ENCODE measurements at regions not wholly inside any gene's neighbourhood (a gene's known extent, or its start where the extent isn't known, plus 50 kb on each side); places are given as distances from the start of the nearest gene placed in this dataset. TPM values are rescaled to one million over a fixed set of nuclear protein-coding genes. Genes with fewer than 3 reads are reported as not detected.
"Not testable (repeated sequence)": the region's sequence is repeated elsewhere in the genome, so short reads cannot be mapped to it uniquely, and the experiment has no call there.

DNA sequence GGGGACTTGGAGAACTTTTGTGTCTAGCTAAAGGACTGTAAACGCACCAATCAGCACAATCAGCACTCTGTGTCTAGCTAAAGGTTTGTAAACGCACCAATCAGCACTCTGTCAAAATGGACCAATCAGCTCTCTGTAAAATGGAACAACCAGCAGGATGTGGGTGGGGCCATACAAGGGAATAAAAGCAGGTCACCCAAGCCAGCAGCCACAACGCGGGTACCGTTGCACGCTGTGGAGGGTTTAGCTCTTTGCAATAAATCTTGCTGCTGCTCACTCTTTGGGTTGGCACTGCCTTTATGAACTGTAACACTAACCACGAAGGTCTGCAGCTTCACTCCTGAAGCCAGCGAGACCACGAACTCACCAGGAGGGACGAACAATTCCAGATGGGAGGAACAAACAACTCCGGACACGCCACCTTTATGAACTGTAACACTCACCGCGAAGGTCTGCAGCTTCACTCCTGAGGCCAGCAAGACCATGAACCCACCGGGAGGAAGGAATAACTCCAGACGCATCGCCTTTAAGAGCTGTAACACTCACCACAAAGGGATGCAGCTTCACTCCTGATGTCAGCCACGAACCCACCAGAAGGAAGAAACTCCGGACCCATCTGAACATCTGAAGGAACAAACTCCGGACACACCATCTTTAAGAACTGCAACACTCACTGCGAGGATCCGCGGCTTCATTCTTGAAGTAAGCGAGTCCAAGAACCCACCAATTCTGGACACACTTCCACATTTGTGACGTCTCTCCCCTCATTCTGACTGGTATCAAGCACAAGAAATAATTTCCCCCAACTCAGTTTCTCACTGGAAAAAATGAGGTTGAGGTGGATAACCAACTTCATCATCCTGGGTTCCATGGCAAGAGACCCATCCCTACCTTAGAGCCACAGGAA is 227.3 kb upstream of the AMIGO2 start:
- not testable (repeated sequence) for DNase-seq

DNA sequence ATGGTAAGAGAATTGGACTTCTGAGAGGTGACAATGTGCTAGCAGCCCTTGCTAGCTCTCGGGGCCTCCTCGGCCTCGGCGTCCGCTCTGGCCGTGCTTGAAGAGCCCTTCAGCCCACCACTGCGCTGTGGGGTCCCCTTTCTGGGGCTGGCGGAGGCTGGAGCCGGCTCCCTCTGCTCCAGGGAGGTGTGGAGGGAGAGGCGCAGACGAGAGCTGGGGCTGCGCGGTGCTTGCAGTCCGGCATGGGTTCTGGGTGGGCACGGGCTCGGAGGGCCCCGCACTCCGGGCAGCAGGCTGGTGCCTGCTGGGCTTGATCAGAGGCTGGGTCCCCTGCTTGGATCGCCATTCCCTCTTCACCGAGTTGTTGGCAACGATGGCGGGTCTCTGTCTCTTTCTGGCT is 226.4 kb upstream of the AMIGO2 start:
- DNase-seq, result no peak

DNA sequence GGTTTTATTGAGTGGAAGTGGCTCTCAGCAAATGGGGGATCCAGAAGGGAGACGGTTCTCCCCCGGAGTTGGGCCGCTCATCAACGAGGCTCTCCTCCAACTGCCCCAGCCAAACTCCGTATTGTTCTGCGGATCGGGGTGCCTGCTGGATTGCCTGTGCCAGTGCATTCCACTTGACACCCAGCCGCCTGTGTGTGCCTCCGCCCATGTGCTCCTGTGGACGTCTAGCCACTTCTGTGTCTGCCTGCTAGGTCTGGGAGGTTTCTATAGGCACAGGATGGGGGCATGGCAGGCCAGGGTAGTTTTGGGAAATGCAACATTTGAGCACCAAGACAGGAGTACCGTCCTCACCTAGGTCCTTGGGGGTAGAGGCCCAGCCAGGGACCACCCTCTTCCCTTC is 225.7 kb upstream of the AMIGO2 start:
- no peak for DNase-seq

DNA sequence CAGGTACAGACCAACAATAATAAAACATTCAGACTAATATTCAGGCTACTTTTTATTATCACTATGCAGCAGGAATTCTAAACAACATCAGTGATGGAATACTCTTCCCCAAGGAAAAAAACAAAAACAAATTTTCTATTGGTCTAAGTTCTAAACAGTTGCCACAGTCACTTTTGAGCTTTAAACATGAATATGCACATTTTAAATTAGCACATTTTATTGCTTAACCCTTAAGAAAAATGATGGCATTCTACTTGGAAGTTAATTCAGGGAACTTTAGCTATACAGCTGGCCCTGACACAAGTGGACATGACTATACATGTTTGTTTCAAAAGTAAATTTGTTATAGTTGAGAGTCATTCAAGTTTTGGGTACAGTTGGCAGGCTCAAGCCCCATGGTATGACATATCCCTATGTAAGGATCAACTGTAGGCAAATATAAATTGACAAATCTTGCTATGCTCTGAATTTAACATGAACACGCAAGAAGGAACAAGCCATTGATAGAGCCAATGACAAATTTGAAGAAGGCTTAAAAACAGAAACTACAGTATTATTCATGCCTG is 224.3 kb upstream of the AMIGO2 start:
- no peak for DNase-seq

DNA sequence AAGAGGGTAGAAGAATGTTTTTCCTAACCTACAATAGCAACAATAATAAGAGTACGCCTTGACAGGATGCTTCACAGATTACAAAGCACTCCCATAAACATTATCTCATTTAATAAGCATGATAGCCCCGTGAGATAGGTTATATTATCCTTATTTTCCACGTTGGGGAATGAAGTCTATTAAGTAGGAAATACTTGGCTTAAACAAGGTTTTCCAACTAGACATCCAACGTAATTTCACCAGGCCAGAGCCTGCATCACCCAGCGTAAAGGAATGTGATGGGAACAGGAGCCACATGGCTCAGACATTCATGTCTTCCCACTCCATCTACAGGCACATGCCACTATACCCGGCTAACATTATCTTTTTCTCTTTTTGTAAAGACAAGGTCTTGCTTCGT is 223.4 kb upstream of the AMIGO2 start:
- DNase-seq, result no peak

DNA sequence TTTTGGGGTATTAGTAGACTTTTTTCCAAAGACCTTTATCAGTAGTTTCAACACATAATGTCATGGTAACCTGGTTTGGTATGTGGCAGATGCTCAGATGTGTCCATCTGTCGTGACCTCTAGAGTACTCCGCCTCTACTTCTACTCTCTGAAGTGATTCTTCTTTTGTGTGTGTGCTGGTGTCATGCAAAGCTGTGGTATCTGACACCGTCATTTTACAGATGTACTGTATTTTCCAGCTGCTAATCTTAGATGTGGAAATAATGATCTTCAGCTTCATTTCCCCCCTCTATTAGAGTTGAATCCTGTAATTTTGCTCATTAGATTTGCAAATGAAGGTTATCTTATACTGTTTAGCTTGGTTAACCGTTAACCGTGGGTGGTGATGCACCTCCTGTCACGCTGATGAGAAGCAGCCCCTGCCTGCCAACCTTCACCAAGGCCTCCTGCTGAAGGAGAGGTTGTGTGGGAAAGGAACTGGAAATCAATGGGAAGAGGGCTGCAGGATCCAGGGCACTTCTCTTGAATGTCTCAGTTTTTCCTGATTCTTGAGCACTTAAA is 222.4 kb upstream of the AMIGO2 start:
- DNase-seq, result no peak

DNA sequence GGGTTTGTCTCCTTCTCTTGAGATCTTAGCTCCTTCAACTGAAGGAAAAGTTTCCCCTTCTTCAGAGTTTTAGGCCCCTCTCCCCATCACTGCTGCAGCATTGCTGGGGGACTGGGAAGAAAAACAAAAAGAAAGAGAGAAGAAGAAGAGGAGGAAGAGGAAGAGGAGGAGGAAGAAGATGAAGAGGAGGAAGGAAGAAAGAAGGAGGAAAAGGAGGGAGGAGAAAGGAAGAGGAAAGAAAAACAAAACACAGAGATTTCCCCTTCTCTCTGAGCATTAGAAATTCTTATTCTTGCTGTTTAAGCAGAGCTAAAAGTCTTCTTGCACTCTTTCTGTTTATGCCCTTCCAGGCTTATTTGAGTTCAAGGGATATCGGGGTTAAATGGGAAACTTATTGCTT is 219.8 kb upstream of the AMIGO2 start:
- no peak for DNase-seq

DNA sequence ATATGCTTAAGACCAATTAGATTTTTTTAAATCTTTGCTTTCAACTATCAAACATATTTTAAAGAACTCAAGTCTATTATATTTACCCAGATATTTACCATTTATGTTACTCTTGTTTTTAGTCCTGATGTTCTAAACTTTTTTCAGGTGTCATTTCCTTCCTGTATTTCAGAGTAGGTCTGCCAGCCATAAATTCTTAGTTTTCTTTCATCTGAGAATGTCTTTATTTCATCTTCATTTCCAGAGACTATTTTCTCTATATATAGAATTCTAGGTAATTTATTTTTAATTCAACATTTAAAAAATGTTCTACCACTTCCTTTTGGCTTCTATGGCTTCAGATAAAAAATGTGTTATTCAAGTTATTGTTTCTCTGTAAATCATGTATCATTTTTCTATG is 218.2 kb upstream of the AMIGO2 start:
- DNase-seq, result no peak

DNA sequence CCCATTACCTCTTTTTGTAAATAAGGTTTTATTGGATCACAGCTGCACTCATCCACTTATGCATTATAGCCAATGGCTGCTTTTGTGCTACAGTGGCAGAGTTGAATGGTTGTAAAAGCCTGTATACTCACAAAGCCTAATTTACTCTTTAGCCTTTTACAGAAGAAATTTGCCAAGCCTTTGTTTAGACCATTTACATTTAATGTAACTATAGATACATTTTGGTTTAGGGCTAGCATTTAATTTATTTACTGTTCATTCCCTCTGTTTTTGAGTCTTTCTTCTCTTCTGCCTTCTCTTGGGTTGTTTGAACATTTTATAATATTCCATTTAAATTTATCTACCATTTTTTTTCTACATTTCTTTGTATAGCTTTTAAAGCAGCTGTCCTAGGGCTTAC is 217.1 kb upstream of the AMIGO2 start:
- DNase-seq, result no peak

DNA sequence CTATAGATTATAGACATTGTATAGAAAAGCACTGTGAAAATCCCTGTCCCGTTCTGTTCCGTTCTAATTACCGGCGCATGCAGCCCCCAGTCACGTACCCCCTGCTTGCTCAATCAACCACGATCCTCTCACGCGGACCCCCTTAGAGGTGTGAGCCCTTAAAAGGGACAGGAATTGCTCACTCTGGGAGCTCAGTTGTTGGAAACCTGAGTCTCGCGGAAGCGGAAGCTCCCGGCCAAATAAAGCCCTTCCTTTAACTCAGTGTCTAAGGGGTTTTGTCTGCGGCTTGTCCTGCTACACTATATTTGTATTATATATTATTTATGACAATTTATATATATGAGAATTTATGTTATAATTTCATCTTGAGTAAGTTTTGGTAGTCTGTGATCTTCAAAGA is 213.6 kb upstream of the AMIGO2 start:
- no peak for DNase-seq

DNA sequence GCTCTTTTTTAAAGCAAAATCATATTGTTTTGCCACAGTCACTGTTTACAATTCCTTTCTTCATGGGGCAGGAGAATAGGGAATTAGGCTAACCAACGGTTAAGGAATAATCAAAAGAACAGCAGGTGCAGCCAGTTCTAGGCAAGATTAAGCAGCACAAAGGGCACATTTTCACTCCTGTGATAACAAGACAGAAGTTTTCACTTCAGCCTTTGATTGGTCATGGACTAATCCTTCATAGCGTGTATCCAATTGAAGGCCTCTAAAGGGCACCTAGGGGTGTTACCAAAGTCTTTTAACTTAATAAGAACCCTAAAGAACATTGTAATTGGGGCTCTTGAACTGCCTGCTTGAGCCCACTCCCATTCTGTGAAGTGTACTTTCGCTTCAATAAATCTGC is 206.9 kb upstream of the AMIGO2 start:
- no peak for DNase-seq

Small RNAs in the stretch of these regions (small RNA-seq; reads per million reads assigned to genes)
- gene AC004486.1 (ENCODE audit: low replicate concordance) (not detected), gene MIR4494 (ENCODE audit: low replicate concordance) (not detected), gene RF00264 (ENCODE audit: low replicate concordance) (not detected)
